GM18909 (cell line): ENCODE measurements at regions not wholly inside any gene's neighbourhood (a gene's known extent, or its start where the extent isn't known, plus 50 kb on each side); places are given as distances from the start of the nearest gene placed in this dataset.

ENCODE experiments used
- ATAC-seq: cut with Tn5 transposase; IDR thresholded peaks from one replicate; pipeline ENCODE4 v1.9.1; 2021; ENCODE audit warnings: mild to moderate bottlenecking; ENCODE audit not compliant: unreplicated experiment, poor library complexity

- no peak for ATAC-seq
Observed at GRCh38 chr12:92558215-92558773, 144.5 kb upstream of the PLEKHG7 start.

GRCh38 chr12:92557422-92557724 is 145.4 kb upstream of the PLEKHG7 start:
- no peak for ATAC-seq

- peak; percentile 30 for ATAC-seq
Observed at GRCh38 chr12:92556637-92557421, 146.0 kb upstream of the PLEKHG7 start.

GRCh38 chr12:92556141-92556540 is 146.6 kb upstream of the PLEKHG7 start:
- ATAC-seq, result peak; percentile 42

- no peak for ATAC-seq
Observed at GRCh38 chr12:92554158-92555073, 148.4 kb upstream of the PLEKHG7 start.

GRCh38 chr12:92553389-92553788 is 149.4 kb upstream of the PLEKHG7 start:
- no peak for ATAC-seq

- ATAC-seq, result no peak
Observed at GRCh38 chr12:92552412-92553108, 150.2 kb upstream of the PLEKHG7 start.

GRCh38 chr12:92551853-92552397 is 150.9 kb upstream of the PLEKHG7 start:
- ATAC-seq, result peak; percentile 61

- ATAC-seq, result no peak
Observed at GRCh38 chr12:92551210-92551609, 151.6 kb upstream of the PLEKHG7 start.

- ATAC-seq, result no peak
Observed at GRCh38 chr12:92550661-92551060, 152.1 kb upstream of the PLEKHG7 start.

GRCh38 chr12:92550254-92550653 is 152.5 kb upstream of the PLEKHG7 start:
- ATAC-seq, result no peak

- ATAC-seq, result no peak
Observed at GRCh38 chr12:92549516-92549915, 153.3 kb upstream of the PLEKHG7 start.

- no peak for ATAC-seq
Observed at GRCh38 chr12:92547906-92548305, 154.9 kb upstream of the PLEKHG7 start.

- no peak for ATAC-seq
Observed at GRCh38 chr12:92547420-92547819, 155.4 kb upstream of the PLEKHG7 start.

GRCh38 chr12:92546635-92547348 is 156.0 kb upstream of the PLEKHG7 start:
- ATAC-seq, result peak; percentile 81

- ATAC-seq, result peak; percentile 29
Observed at GRCh38 chr12:92546259-92546634, 156.5 kb upstream of the PLEKHG7 start.

- no peak for ATAC-seq
Observed at GRCh38 chr12:92544322-92544721, 158.5 kb upstream of the PLEKHG7 start.

- no peak for ATAC-seq
Observed at GRCh38 chr12:92543840-92544239, 158.9 kb upstream of the PLEKHG7 start.

- no peak for ATAC-seq
Observed at GRCh38 chr12:92543359-92543758, 159.4 kb upstream of the PLEKHG7 start.

- ATAC-seq, result no peak
Observed at GRCh38 chr12:92541731-92542130, 161.1 kb upstream of the PLEKHG7 start.
